ENCODE measurements at regions not wholly inside any gene's neighbourhood (a gene's known extent, or its start where the extent isn't known, plus 50 kb on each side); places are given as distances from the start of the nearest gene placed in this dataset.

- TF ChIP-seq POLR2AphosphoS5 (IDR thresholded peaks at IDR 0.05; ENCODE audit: borderline replicate concordance, low read depth, low read length), result no peak
- no peak for TF ChIP-seq EZH2 (IDR thresholded peaks at IDR 0.05)
- TF ChIP-seq FOXP2 (optimal IDR thresholded peaks at IDR 0.05; ENCODE audit: control extremely low read depth, extremely low read length, insufficient read depth), result no peak
These were observed 194.0 kb upstream of the VWC2 start for GRCh38 chr7:49579408-49579807.
